GM12878 (cell line): ENCODE measurements at regions not wholly inside any gene's neighbourhood (a gene's known extent, or its start where the extent isn't known, plus 50 kb on each side); places are given as distances from the start of the nearest gene placed in this dataset.

Experiments used
- ATAC-seq: fragments of 200-7000 bp; cut with Tn5 transposase; 3 replicates; pipeline ENCODE4 v1.9.1; 2020; ENCODE audit warnings: mild to moderate bottlenecking, moderate library complexity
- BruUV-seq: library from RNA; stranded (reverse); fragments of 400-500 nt; replicated peaks from 2 replicates; lab custom pipeline; 2021; lab: Mats Ljungman, UMichigan
- CTCF ChIA-PET: fragments of 300-600 bp; sonication (Branson Sonifier 250); formaldehyde crosslinking; extraction: SDS; loops from one replicate; lab custom pipeline; 2021; ENCODE audit warnings: inconsistent platforms; lab: Yijun Ruan, JAX
- POLR2A ChIA-PET: fragments of 350-600 bp; formaldehyde crosslinking; extraction: SDS; loops from one replicate; lab custom pipeline; 2021; ENCODE audit warnings: inconsistent platforms; lab: Charles Lee
- RAD21 ChIA-PET: fragments of 300-600 bp; sonication (Branson Sonifier 250); formaldehyde crosslinking; loops from one replicate; lab custom pipeline; 2023; ENCODE audit warnings: antibody characterized with exemption; ENCODE audit not compliant: unreplicated experiment; lab: Charles Lee
- SMC1A ChIA-PET: fragments of 300-600 bp; sonication (Branson Sonifier 250); formaldehyde crosslinking; loops from one replicate; lab custom pipeline; 2023; ENCODE audit not compliant: unreplicated experiment, uncharacterized antibody; lab: Charles Lee
- DNase-seq: peaks from one replicate; pipeline ENCODE4 v3.0.0-alpha.2; 2011; ENCODE audit warnings: low read depth, low spot score
- FAIRE-seq: peaks from 3 replicates; lab custom pipeline; 2011; peaks lifted over from hg19 to GRCh38; lab: Jason Lieb, UNC
- H2AFZ ChIP-seq: 2 replicates; pipeline ENCODE4 v1.6.0; 2011; ENCODE audit warnings: low read depth, low read length, control low read depth; ENCODE audit not compliant: control insufficient read depth
- H3K27ac ChIP-seq: 2 replicates; pipeline ENCODE4 v1.5.1; 2011; ENCODE audit warnings: control low read depth; ENCODE audit not compliant: control insufficient read depth, insufficient read depth
- H3K27me3 ChIP-seq, 2 experiments: replicated peaks in 1 of 2; 2 replicates each; pipeline versions ENCODE4 v1.6.0 to v1.6.1; 2011; ENCODE audit warnings: low read length in 1 of 2; ENCODE audit not compliant: control insufficient read depth in 2 of 2, insufficient read depth in 2 of 2
- H3K36me3 ChIP-seq, 2 experiments: 2 replicates each; pipeline ENCODE4 v1.5.1; 2011; ENCODE audit warnings: low read length in 1 of 2; ENCODE audit not compliant: control insufficient read depth in 2 of 2, insufficient read depth in 2 of 2
- H3K4me1 ChIP-seq: 2 replicates; pipeline ENCODE4 v1.6.1; 2011; ENCODE audit warnings: mild to moderate bottlenecking, low read length, moderate library complexity, mixed read lengths; ENCODE audit not compliant: control insufficient read depth, insufficient read depth
- H3K4me2 ChIP-seq: 2 replicates; pipeline ENCODE4 v1.6.0; 2011; ENCODE audit warnings: control low read depth; ENCODE audit not compliant: control insufficient read depth, insufficient read depth
- H3K4me3 ChIP-seq: fragments of 200-600 bp; sonication (generic); 2 replicates; pipeline ENCODE4 v1.5.1; 2016
- H3K79me2 ChIP-seq: 2 replicates; pipeline ENCODE4 v1.6.0; 2011; ENCODE audit warnings: low read length; ENCODE audit not compliant: control insufficient read depth, insufficient read depth
- H3K9ac ChIP-seq: 2 replicates; pipeline ENCODE4 v1.8.0; 2011; ENCODE audit warnings: low read length, control low read depth, mixed read lengths; ENCODE audit not compliant: control insufficient read depth, insufficient read depth
- H3K9me3 ChIP-seq: replicated peaks from 3 replicates; pipeline ENCODE4 v1.5.1; 2011; ENCODE audit warnings: mild to moderate bottlenecking, low read length; ENCODE audit not compliant: control insufficient read depth, insufficient read depth
- H4K20me1 ChIP-seq: 2 replicates; pipeline ENCODE4 v1.6.0; 2011; ENCODE audit not compliant: control insufficient read depth, insufficient read depth
- CREB1 ChIP-seq: IDR thresholded peaks from 2 replicates; pipeline ENCODE4 v1.6.1; 2012; ENCODE audit warnings: low read depth, mild to moderate bottlenecking, inconsistent platforms
- CREM ChIP-seq: IDR thresholded peaks from 2 replicates; pipeline ENCODE4 v1.6.1; 2014; ENCODE audit warnings: antibody characterized with exemption, low read depth
- DPF2 ChIP-seq: fragments of 450-650 bp; IDR thresholded peaks from 2 replicates; pipeline ENCODE4 v1.6.1; 2017; ENCODE audit warnings: mild to moderate bottlenecking
- FOS ChIP-seq: IDR thresholded peaks from 3 replicates; pipeline ENCODE4 v1.6.1; 2011; ENCODE audit warnings: borderline replicate concordance; ENCODE audit not compliant: insufficient read length; ENCODE audit errors: extremely low read depth
- IRF4 ChIP-seq: IDR thresholded peaks from 2 replicates; pipeline ENCODE4 v1.6.1; 2011; ENCODE audit warnings: low read depth, low read length
- KDM1A ChIP-seq: fragments of 200-600 bp; sonication (generic); IDR thresholded peaks from 2 replicates; pipeline ENCODE4 v1.6.1; 2016; ENCODE audit warnings: borderline replicate concordance
- MEF2B ChIP-seq: fragments of 450-650 bp; IDR thresholded peaks from 2 replicates; pipeline ENCODE4 v1.6.1; 2018; ENCODE audit warnings: mild to moderate bottlenecking, moderate library complexity; ENCODE audit not compliant: partially characterized antibody, poor library complexity, severe bottlenecking
- NFXL1 ChIP-seq: fragments of 450-650 bp; IDR thresholded peaks from 2 replicates; pipeline ENCODE4 v1.6.1; 2017; ENCODE audit warnings: antibody characterized with exemption, mild to moderate bottlenecking, borderline replicate concordance
- NFYA ChIP-seq: IDR thresholded peaks from 2 replicates; pipeline ENCODE4 v1.6.1; 2011; ENCODE audit warnings: low read depth, mild to moderate bottlenecking, low read length, improper control_type of control experiment, borderline replicate concordance
- RBBP5 ChIP-seq: fragments of 200-600 bp; sonication (generic); conservative IDR thresholded peaks from 2 replicates; pipeline ENCODE4 v1.6.1; 2016
- SMC3 ChIP-seq: IDR thresholded peaks from 2 replicates; pipeline ENCODE4 v1.6.1; 2011; ENCODE audit warnings: low read length, improper control_type of control experiment, borderline replicate concordance
- SREBF1 ChIP-seq: IDR thresholded peaks from 2 replicates; pipeline ENCODE4 v1.6.1; 2012; ENCODE audit warnings: mild to moderate bottlenecking, low read length
- SUZ12 ChIP-seq: fragments of 200-600 bp; sonication (generic); IDR thresholded peaks from one replicate; pipeline ENCODE4 v1.6.1; 2018; ENCODE audit warnings: antibody characterized with exemption, mild to moderate bottlenecking; ENCODE audit not compliant: unreplicated experiment
- TAF1 ChIP-seq: IDR thresholded peaks from 2 replicates; pipeline ENCODE4 v1.6.1; 2011; ENCODE audit warnings: mild to moderate bottlenecking, low read depth, low read length, borderline replicate concordance
- TCF7 ChIP-seq: IDR thresholded peaks from 2 replicates; pipeline ENCODE4 v1.6.1; 2014; ENCODE audit warnings: antibody characterized with exemption, borderline replicate concordance
- ZNF622 ChIP-seq: fragments of 450-650 bp; IDR thresholded peaks from 2 replicates; pipeline ENCODE4 v1.6.1; 2017; ENCODE audit warnings: mild to moderate bottlenecking, inconsistent platforms
- WGBS: methylation state at CpG from one replicate; pipeline ENCODE4 v1.1.6; 2016; ENCODE audit warnings: low lambda C conversion rate; ENCODE audit not compliant: insufficient replicate concordance, insufficient coverage; ENCODE audit errors: missing lambda C conversion rate; 5-methylcytosine and 5-hydroxymethylcytosine counted together
- in situ Hi-C: fragments of 300-500 bp; cut with MboI; formaldehyde crosslinking; loops from 9 replicates; pipeline ENCODE4 v1.14.3; 2018; ENCODE audit warnings: mixed read lengths
- intact Hi-C: fragments of 100-400 bp; cut with micrococcal nuclease; formaldehyde crosslinking; loops from one replicate; pipeline ENCODE4 v1.14.2; 2022; ENCODE audit not compliant: unreplicated experiment
- TF ChIP-seq, protein P1 (sequence below): IDR thresholded peaks from 2 replicates; pipeline ENCODE4 v1.6.1; 2011; ENCODE audit warnings: low read depth, low read length, improper control_type of control experiment, borderline replicate concordance
- TF ChIP-seq, protein P2 (sequence below): fragments of 450-650 bp; IDR thresholded peaks from 2 replicates; pipeline ENCODE4 v1.6.1; 2017; ENCODE audit warnings: antibody characterized with exemption, mild to moderate bottlenecking, moderate library complexity
- TF ChIP-seq, protein P3 (sequence below): fragments of 450-650 bp; IDR thresholded peaks from 2 replicates; pipeline ENCODE4 v1.6.1; 2017; ENCODE audit warnings: borderline replicate concordance

DNA sequence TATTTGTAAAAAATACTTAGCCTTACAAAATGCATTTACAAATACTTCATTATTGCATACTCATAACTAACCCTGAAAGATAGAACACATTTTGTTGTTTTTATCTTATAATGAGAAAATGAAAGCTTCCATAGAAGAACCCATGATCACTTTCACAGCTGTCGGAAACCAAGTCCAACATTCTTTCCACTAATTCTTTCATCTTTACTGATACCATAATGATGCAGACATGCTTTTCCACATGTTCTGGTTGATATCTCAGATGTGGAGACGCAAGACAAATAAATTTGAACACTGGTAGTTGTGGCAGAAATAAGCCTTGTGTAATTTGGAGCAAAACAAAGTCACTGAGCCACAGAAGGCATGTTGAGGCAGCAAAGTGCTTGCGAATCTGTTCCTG is 136.0 kb downstream of the FBXO4 start:
- intact Hi-C loops: no loop called here
- H3K27me3 ChIP-seq: no peaks in the 10 kb centered on the region
- no peak overlapping the region for H3K4me2 ChIP-seq
- no peak overlapping the region for H2AFZ ChIP-seq
- FAIRE-seq: no peak
- no TSS peak for BruUV-seq
- H3K4me3 ChIP-seq: no peak overlapping the region
- no peaks in the 10 kb centered on the region for H3K36me3 ChIP-seq
- RAD21 ChIA-PET: interaction anchor here (1.6 kb wide), 1 partner anchor 206 kb away, joined by 8 read pairs; no protein-coding TSS in a partner anchor
- no peak for DNase-seq
- TF ChIP-seq ZNF622: no peak
- no peak for TF ChIP-seq NFYA
- TF ChIP-seq, protein P1, sequence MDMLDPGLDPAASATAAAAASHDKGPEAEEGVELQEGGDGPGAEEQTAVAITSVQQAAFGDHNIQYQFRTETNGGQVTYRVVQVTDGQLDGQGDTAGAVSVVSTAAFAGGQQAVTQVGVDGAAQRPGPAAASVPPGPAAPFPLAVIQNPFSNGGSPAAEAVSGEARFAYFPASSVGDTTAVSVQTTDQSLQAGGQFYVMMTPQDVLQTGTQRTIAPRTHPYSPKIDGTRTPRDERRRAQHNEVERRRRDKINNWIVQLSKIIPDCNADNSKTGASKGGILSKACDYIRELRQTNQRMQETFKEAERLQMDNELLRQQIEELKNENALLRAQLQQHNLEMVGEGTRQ: no peak
- TF ChIP-seq DPF2: no peak
- TF ChIP-seq, protein P2, sequence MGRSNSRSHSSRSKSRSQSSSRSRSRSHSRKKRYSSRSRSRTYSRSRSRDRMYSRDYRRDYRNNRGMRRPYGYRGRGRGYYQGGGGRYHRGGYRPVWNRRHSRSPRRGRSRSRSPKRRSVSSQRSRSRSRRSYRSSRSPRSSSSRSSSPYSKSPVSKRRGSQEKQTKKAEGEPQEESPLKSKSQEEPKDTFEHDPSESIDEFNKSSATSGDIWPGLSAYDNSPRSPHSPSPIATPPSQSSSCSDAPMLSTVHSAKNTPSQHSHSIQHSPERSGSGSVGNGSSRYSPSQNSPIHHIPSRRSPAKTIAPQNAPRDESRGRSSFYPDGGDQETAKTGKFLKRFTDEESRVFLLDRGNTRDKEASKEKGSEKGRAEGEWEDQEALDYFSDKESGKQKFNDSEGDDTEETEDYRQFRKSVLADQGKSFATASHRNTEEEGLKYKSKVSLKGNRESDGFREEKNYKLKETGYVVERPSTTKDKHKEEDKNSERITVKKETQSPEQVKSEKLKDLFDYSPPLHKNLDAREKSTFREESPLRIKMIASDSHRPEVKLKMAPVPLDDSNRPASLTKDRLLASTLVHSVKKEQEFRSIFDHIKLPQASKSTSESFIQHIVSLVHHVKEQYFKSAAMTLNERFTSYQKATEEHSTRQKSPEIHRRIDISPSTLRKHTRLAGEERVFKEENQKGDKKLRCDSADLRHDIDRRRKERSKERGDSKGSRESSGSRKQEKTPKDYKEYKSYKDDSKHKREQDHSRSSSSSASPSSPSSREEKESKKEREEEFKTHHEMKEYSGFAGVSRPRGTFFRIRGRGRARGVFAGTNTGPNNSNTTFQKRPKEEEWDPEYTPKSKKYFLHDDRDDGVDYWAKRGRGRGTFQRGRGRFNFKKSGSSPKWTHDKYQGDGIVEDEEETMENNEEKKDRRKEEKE: no peak
- no peak for TF ChIP-seq SREBF1
- TF ChIP-seq SMC3: no peak
- no peak for TF ChIP-seq RBBP5
- TF ChIP-seq KDM1A: no peak
- no peak for TF ChIP-seq NFXL1
- no peak for TF ChIP-seq MEF2B
- TF ChIP-seq CREM: no peak
- TF ChIP-seq SUZ12: no peak
- no peak for TF ChIP-seq TCF7
- TF ChIP-seq, protein P3, sequence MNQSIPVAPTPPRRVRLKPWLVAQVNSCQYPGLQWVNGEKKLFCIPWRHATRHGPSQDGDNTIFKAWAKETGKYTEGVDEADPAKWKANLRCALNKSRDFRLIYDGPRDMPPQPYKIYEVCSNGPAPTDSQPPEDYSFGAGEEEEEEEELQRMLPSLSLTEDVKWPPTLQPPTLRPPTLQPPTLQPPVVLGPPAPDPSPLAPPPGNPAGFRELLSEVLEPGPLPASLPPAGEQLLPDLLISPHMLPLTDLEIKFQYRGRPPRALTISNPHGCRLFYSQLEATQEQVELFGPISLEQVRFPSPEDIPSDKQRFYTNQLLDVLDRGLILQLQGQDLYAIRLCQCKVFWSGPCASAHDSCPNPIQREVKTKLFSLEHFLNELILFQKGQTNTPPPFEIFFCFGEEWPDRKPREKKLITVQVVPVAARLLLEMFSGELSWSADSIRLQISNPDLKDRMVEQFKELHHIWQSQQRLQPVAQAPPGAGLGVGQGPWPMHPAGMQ: no peak
- no peak for TF ChIP-seq TAF1
- no peak for TF ChIP-seq CREB1
- TF ChIP-seq FOS: no peak
- TF ChIP-seq IRF4: no peak
- ATAC-seq: no peak
- in situ Hi-C loops: no loop called here
- POLR2A ChIA-PET: no interaction called here
- CTCF ChIA-PET: interaction anchor here (1.0 to 2.6 kb wide), 4 partner anchors 56 to 828 kb away, joined by 3 to 12 read pairs (median 6); no protein-coding TSS in a partner anchor
- H3K9me3 ChIP-seq: no peaks in the 10 kb centered on the region
- SMC1A ChIA-PET: interaction anchor here (1.2 kb wide), 1 partner anchor 829 kb away, joined by 3 read pairs; no protein-coding TSS in a partner anchor
- H4K20me1 ChIP-seq: no peaks in the 10 kb centered on the region
- no peaks in the 10 kb centered on the region for H3K79me2 ChIP-seq
- 73% methylated on average over 3 of the region's 3 CpGs for WGBS
- H3K4me1 ChIP-seq: no peaks in the 10 kb centered on the region
- no peak overlapping the region for H3K9ac ChIP-seq
- no peak overlapping the region for H3K27ac ChIP-seq
